Body of pancreas (tissue), 4 donors: ENCODE measurements at regions not wholly inside any gene's neighbourhood (a gene's known extent, or its start where the extent isn't known, plus 50 kb on each side); places are given as distances from the start of the nearest gene placed in this dataset.
"Not testable (repeated sequence)": the region's sequence is repeated elsewhere in the genome, so short reads cannot be mapped to it uniquely, and the experiment has no call there.

Experiments
- ATAC-seq: fragments of 150-250 bp; one replicate; pipeline ENCODE4 v1.9.1; 2016
- DNase-seq, 4 donors: peaks; one replicate each; pipeline ENCODE4 v3.0.0-alpha.2; 2019
- H3K27ac ChIP-seq, 4 donors: fragments of 200-600 bp; sonication (generic); 1 replicate in 3 of 4; 2 replicates in 1 of 4; pipeline versions ENCODE4 v1.5.1 to v1.6.1; 2016 to 2019; ENCODE audit warnings: mild to moderate bottlenecking in 1 of 4, mixed read lengths in 1 of 4, moderate library complexity in 1 of 4
- H3K27me3 ChIP-seq, 2 donors: fragments of 200-600 bp; sonication (generic); one replicate each; pipeline ENCODE4 v1.6.0; 2016; ENCODE audit warnings: mild to moderate bottlenecking in 1 of 2
- H3K36me3 ChIP-seq, 2 donors: fragments of 200-600 bp; sonication (generic); replicated peaks in 1 of 2; 2 replicates each; pipeline ENCODE4 v1.5.1; 2016; ENCODE audit warnings: low read depth in 2 of 2; ENCODE audit not compliant: insufficient read depth in 1 of 2
- H3K4me1 ChIP-seq: fragments of 200-600 bp; sonication (generic); one replicate; pipeline ENCODE4 v1.6.0; 2016
- H3K4me3 ChIP-seq, 2 donors: fragments of 200-600 bp; sonication (generic); 1 replicate in 1 of 2; 2 replicates in 1 of 2; pipeline ENCODE4 v1.5.1; 2016 to 2019
- H3K9me3 ChIP-seq, 3 donors: fragments of 200-600 bp; sonication (generic); 1 replicate in 2 of 3; 2 replicates in 1 of 3; pipeline ENCODE4 v1.5.1; 2016
- POLR2A ChIP-seq, 3 donors: fragments of 450-650 bp; IDR thresholded peaks; one replicate each; pipeline ENCODE4 v1.6.1; 2016; ENCODE audit warnings: antibody characterized with exemption in 3 of 3, mild to moderate bottlenecking in 2 of 3
- WGBS, 2 donors: methylation state at CpG; one replicate each; pipeline ENCODE4 v1.1.5; 2017; 5-methylcytosine and 5-hydroxymethylcytosine counted together
- intact Hi-C: fragments of 100-400 bp; cut with DNase I; formaldehyde crosslinking; loops from one replicate; pipeline ENCODE4 v1.15.1; 2023
- TF ChIP-seq, protein P1 (sequence below), 7 experiments: fragments of 450-650 bp in 4 of 7; fragments of 200-600 bp in 3 of 7; sonication (generic) in 3 of 7; IDR thresholded peaks; one replicate each; pipeline ENCODE4 v1.5.1; 2016 to 2019; ENCODE audit warnings: antibody characterized with exemption in 7 of 7

DNA sequence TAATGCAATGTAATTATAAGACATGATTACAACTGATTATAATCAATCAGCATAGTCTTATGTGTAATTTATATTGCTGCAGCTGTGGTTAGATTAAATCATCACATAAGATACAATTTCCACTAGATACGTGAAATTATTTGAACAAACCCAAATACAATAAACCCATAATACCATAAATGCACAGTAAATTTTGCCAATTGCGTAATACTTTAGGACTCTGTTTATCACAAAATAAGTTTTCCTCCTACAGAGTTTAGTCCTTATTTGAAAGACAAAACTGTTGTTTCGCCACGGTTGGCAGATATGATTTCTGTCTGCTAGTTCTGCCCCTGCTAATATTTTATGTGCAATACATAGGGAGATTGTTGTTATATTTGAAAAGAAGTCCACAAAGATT is 895.9 kb upstream of the ADGRL4 start:
- H3K4me3 ChIP-seq = no peak overlapping the region
- no peaks in the 10 kb centered on the region for H3K36me3 ChIP-seq
- DNase-seq (no peak), ATAC-seq (no peak)
- H3K27me3 ChIP-seq = no peaks in the 10 kb centered on the region
- H3K9me3 ChIP-seq = no peaks in the 10 kb centered on the region
- H3K27ac ChIP-seq = no peak overlapping the region
- intact Hi-C loops = no loop called here
- 83 to 84% methylated on average over 4 of the region's 4 CpGs for WGBS, 2 donors
- no peak for TF ChIP-seq POLR2A (IDR thresholded peaks at IDR 0.05)
- TF ChIP-seq, protein P1, sequence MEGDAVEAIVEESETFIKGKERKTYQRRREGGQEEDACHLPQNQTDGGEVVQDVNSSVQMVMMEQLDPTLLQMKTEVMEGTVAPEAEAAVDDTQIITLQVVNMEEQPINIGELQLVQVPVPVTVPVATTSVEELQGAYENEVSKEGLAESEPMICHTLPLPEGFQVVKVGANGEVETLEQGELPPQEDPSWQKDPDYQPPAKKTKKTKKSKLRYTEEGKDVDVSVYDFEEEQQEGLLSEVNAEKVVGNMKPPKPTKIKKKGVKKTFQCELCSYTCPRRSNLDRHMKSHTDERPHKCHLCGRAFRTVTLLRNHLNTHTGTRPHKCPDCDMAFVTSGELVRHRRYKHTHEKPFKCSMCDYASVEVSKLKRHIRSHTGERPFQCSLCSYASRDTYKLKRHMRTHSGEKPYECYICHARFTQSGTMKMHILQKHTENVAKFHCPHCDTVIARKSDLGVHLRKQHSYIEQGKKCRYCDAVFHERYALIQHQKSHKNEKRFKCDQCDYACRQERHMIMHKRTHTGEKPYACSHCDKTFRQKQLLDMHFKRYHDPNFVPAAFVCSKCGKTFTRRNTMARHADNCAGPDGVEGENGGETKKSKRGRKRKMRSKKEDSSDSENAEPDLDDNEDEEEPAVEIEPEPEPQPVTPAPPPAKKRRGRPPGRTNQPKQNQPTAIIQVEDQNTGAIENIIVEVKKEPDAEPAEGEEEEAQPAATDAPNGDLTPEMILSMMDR (IDR thresholded peaks at IDR 0.05) = no peak
- no peaks in the 10 kb centered on the region for H3K4me1 ChIP-seq

- ATAC-seq (no peak), DNase-seq (no peak)
- WGBS, 2 donors = 66 to 71% methylated on average over 4 of the region's 4 CpGs
- Histone ChIP-seq H3K4me3 (no peak overlapping the region), H3K36me3 (no peaks in the 10 kb centered on the region), H3K4me1 (no peaks in the 10 kb centered on the region), H3K27me3 (no peaks in the 10 kb centered on the region), H3K9me3 (no peaks in the 10 kb centered on the region), H3K27ac (no peak overlapping the region)
- TF ChIP-seq POLR2A (IDR thresholded peaks at IDR 0.05) = no peak
- TF ChIP-seq, protein P1 (IDR thresholded peaks at IDR 0.05) = no peak
- intact Hi-C loops = no loop called here
Observed at GRCh38 chr1:79899914-79900313, 893.4 kb upstream of the ADGRL4 start.

- DNase-seq = no peak
- WGBS, 2 donors = 66 to 70% methylated on average over 2 of the region's 2 CpGs
- no peak for ATAC-seq
- TF ChIP-seq, protein P1 (IDR thresholded peaks at IDR 0.05) = no peak
- TF ChIP-seq POLR2A (IDR thresholded peaks at IDR 0.05) = no peak
- Histone ChIP-seq H3K27me3 (no peaks in the 10 kb centered on the region), H3K27ac (no peak overlapping the region), H3K4me1 (no peaks in the 10 kb centered on the region), H3K9me3 (no peaks in the 10 kb centered on the region), H3K36me3 (no peaks in the 10 kb centered on the region), H3K4me3 (no peak overlapping the region)
- intact Hi-C loops = no loop called here
Observed at GRCh38 chr1:79896140-79896539, 889.6 kb upstream of the ADGRL4 start.

- H3K9me3 ChIP-seq = no peaks in the 10 kb centered on the region
- ATAC-seq (no peak), DNase-seq (no peak)
- TF ChIP-seq, protein P1 (IDR thresholded peaks at IDR 0.05) = no peak
- no peak for TF ChIP-seq POLR2A (IDR thresholded peaks at IDR 0.05)
- no peaks in the 10 kb centered on the region for H3K36me3 ChIP-seq
- 71 to 82% methylated on average over 2 of the region's 2 CpGs for WGBS, 2 donors
- no peaks in the 10 kb centered on the region for H3K4me1 ChIP-seq
- H3K27me3 ChIP-seq = no peaks in the 10 kb centered on the region
- no peak overlapping the region for H3K4me3 ChIP-seq
- no peak overlapping the region for H3K27ac ChIP-seq
- intact Hi-C loops = no loop called here
Observed at GRCh38 chr1:79895573-79895972, 889.0 kb upstream of the ADGRL4 start.

GRCh38 chr1:79894129-79894528 is 887.6 kb upstream of the ADGRL4 start:
- 37 to 55% methylated on average over 5 to 6 of the region's 6 CpGs for WGBS, 2 donors
- H3K27ac ChIP-seq, ATAC-seq, H3K36me3 ChIP-seq, H3K9me3 ChIP-seq, H3K27me3 ChIP-seq, H3K4me1 ChIP-seq, intact Hi-C loops, H3K4me3 ChIP-seq, DNase-seq: not testable (repeated sequence)
